ENCODE measurements at regions not wholly inside any gene's neighbourhood (a gene's known extent, or its start where the extent isn't known, plus 50 kb on each side); places are given as distances from the start of the nearest gene placed in this dataset.

DNA sequence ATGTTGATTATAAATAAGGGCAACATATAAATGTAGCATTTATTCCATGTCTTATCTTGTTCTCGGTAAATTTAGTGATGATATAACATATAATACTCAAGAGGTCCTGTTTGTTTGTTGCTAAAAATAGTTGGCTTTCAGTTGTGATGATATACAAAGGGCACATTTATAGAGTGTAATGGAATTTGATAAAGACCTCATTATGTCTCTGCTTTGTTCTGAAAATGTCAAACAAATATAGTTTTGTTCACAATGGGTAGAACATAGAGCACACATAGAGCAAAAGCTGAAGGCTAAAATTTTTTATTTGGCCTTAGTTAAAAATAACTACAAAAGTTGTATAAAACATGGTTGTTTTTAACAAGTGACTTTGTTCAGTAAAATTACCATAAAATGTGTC, 477.1 kb upstream of the SMC2 start:
- Histone ChIP-seq H3K27me3 (replicated peaks; ENCODE audit: control insufficient read depth, insufficient read depth, low read length) (no peaks in the 10 kb centered on the region), H3K36me3 (ENCODE audit: control insufficient read depth, insufficient read depth, low read length, severe bottlenecking) (no peaks in the 10 kb centered on the region), H3K4me1 (ENCODE audit: control insufficient read depth, insufficient read depth, low read length) (no peaks in the 10 kb centered on the region), H3K4me3 (ENCODE audit: low read length) (no peak overlapping the region), H3K9ac (ENCODE audit: low read length) (no peak overlapping the region), H3K9me3 (ENCODE audit: control insufficient read depth, low read length) (peaks cover 4% of the 10 kb centered on the region)
- no peak for DNase-seq (ENCODE audit: low read depth)

DNA sequence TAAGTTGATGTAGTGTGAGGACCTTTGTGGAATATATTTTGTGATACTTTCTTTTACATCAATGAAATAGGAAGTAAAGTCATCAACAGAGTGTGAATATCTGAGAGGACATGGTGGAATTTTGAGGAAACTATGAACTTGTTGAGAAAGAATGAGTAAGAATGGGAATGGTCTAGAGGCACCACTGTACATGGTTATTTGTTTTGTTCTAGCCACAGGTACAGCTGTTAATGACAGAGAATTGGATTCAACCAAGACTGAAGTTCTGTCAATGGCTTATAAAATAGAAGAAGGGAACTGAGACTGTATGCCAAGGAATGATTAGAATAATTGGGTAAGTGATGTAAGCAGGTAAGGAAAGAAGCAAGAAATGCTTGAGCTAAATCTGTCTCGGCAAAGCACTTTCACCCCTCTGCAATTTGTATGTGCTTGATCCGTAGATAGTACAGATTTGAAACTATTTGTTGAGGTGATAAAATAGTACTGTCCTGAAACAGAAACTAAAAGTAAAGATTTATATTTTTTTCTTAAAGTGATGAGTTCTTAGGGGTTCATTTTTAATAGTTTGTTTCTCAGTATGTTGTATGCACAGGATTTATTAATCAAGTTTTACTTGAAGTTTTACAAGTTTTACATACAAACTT, 468.8 kb upstream of the SMC2 start:
- Histone ChIP-seq H3K9ac (ENCODE audit: low read length) (no peak overlapping the region), H3K27me3 (replicated peaks; ENCODE audit: control insufficient read depth, insufficient read depth, low read length) (no peaks in the 10 kb centered on the region), H3K36me3 (ENCODE audit: control insufficient read depth, insufficient read depth, low read length, severe bottlenecking) (no peaks in the 10 kb centered on the region), H3K4me3 (ENCODE audit: low read length) (no peak overlapping the region), H3K9me3 (ENCODE audit: control insufficient read depth, low read length) (no peaks in the 10 kb centered on the region), H3K4me1 (ENCODE audit: control insufficient read depth, insufficient read depth, low read length) (no peaks in the 10 kb centered on the region)
- DNase-seq (ENCODE audit: low read depth) = no peak

DNA sequence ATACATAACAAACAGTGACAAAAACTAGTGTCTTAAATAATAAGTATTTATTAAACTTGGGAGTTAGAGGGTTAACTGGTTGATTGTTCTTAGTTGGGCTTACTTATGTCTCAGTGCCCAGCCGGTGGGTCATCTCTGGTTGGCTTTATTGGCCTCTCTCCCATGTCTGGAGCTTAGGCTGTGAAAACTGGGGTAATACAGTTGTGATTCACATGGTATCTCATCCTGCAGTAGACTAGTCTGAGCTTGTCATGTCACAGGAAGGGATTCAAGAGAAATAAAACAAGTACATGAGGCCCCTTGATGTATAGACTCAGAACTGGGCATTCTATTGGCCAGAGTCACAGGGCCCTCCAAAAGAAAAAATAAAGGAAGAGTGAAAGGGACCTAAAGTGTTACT, 466.4 kb upstream of the SMC2 start:
- DNase-seq (ENCODE audit: low read depth) = no peak
- Histone ChIP-seq H3K36me3 (ENCODE audit: control insufficient read depth, insufficient read depth, low read length, severe bottlenecking) (no peaks in the 10 kb centered on the region), H3K4me1 (ENCODE audit: control insufficient read depth, insufficient read depth, low read length) (no peaks in the 10 kb centered on the region), H3K27me3 (replicated peaks; ENCODE audit: control insufficient read depth, insufficient read depth, low read length) (no peaks in the 10 kb centered on the region), H3K9me3 (ENCODE audit: control insufficient read depth, low read length) (no peaks in the 10 kb centered on the region), H3K9ac (ENCODE audit: low read length) (no peak overlapping the region), H3K4me3 (ENCODE audit: low read length) (no peak overlapping the region)

DNA sequence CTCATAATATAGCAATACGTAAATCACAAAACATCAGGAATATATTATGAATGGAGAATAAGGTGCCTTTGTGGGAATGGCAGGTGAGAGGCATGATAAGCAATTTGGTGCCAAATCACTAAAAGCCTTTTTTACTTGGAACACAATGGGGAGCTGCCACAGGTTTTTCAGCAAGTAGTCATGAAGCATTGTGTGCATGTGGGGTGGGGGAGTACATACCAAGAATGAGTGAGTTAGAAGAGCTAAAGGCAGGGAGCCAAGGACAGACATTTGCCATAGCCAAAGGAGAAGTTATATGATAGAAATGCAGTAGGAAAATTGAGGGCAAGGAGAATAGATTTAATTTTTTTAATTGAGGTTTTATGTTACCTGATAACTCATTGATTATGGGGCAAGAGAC, 445.0 kb upstream of the SMC2 start:
- Histone ChIP-seq H3K4me3 (ENCODE audit: low read length) (no peak overlapping the region), H3K27me3 (replicated peaks; ENCODE audit: control insufficient read depth, insufficient read depth, low read length) (no peaks in the 10 kb centered on the region), H3K4me1 (ENCODE audit: control insufficient read depth, insufficient read depth, low read length) (no peaks in the 10 kb centered on the region), H3K9me3 (ENCODE audit: control insufficient read depth, low read length) (no peaks in the 10 kb centered on the region), H3K36me3 (ENCODE audit: control insufficient read depth, insufficient read depth, low read length, severe bottlenecking) (no peaks in the 10 kb centered on the region), H3K9ac (ENCODE audit: low read length) (no peak overlapping the region)
- DNase-seq (ENCODE audit: low read depth) = no peak

DNA sequence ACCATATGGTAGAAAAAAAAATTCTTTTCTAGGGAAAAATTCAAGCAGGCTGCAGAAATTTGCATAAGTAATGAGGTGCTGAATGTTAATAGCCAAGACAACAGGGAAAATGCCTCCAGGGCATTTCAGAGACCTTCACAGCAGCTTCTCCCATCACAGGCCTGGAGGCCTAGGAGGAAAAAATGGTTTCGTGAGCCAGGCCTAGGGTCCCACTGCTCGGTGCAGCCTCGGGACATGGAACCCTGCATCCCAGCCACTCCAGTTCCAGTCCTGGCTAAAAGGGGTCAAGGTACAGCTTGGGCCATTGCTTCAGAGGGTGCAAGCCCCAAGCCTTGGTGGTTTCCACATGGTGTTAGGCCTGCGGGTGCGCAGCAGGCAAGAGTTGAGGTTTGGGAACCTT, 436.0 kb upstream of the SMC2 start:
- H3K9me3 ChIP-seq (ENCODE audit: control insufficient read depth, low read length) = peaks cover 17% of the 10 kb centered on the region
- no peak overlapping the region for H3K4me3 ChIP-seq (ENCODE audit: low read length)
- no peak overlapping the region for H3K9ac ChIP-seq (ENCODE audit: low read length)
- H3K36me3 ChIP-seq (ENCODE audit: control insufficient read depth, insufficient read depth, low read length, severe bottlenecking) = no peaks in the 10 kb centered on the region
- H3K27me3 ChIP-seq (replicated peaks; ENCODE audit: control insufficient read depth, insufficient read depth, low read length) = no peaks in the 10 kb centered on the region
- no peaks in the 10 kb centered on the region for H3K4me1 ChIP-seq (ENCODE audit: control insufficient read depth, insufficient read depth, low read length)
- no peak for DNase-seq (ENCODE audit: low read depth)

DNA sequence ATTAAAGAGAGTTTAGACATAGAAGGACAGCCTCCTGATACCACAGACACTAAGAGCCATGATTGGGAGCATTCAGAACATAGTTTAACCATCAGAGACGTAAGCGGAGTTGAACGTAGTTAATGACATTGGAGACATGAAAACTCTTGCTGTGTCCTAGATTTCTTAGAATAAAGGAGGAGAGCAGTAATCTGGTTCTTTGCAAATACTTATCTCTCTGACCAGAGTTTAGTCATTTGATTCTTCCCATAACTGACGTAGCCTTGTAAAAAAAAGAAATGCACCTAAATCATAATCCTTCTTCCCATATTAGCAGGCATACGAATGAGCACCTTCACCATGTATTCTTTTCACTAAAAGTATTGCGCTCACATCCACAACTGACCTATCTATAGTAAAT, 433.3 kb upstream of the SMC2 start:
- no peak for DNase-seq (ENCODE audit: low read depth)
- H3K36me3 ChIP-seq (ENCODE audit: control insufficient read depth, insufficient read depth, low read length, severe bottlenecking) = no peaks in the 10 kb centered on the region
- no peak overlapping the region for H3K4me3 ChIP-seq (ENCODE audit: low read length)
- H3K4me1 ChIP-seq (ENCODE audit: control insufficient read depth, insufficient read depth, low read length) = no peaks in the 10 kb centered on the region
- no peaks in the 10 kb centered on the region for H3K27me3 ChIP-seq (replicated peaks; ENCODE audit: control insufficient read depth, insufficient read depth, low read length)
- peaks cover 17% of the 10 kb centered on the region for H3K9me3 ChIP-seq (ENCODE audit: control insufficient read depth, low read length)
- H3K9ac ChIP-seq (ENCODE audit: low read length) = no peak overlapping the region

DNA sequence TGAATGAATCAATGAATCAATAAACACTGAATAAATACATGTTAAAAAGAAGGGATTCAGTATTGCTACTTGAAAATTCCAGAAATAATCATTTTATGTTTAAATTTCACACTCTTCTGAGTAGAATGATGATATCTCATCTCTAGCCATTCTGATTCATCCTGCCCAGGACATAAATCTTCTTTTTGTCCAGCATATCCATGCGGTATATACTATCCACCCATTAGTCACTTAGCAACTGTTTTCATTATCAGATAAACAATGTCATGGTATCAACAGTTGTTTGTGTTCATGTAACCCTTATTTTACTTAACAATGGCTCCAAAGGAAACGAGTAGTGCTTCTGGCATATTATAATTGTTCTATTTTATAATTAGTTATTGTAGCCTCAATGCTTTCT, 432.4 kb upstream of the SMC2 start:
- DNase-seq (ENCODE audit: low read depth) = no peak
- H3K9ac ChIP-seq (ENCODE audit: low read length) = no peak overlapping the region
- H3K4me3 ChIP-seq (ENCODE audit: low read length) = no peak overlapping the region
- H3K4me1 ChIP-seq (ENCODE audit: control insufficient read depth, insufficient read depth, low read length) = no peaks in the 10 kb centered on the region
- H3K9me3 ChIP-seq (ENCODE audit: control insufficient read depth, low read length) = peaks cover 17% of the 10 kb centered on the region
- no peaks in the 10 kb centered on the region for H3K36me3 ChIP-seq (ENCODE audit: control insufficient read depth, insufficient read depth, low read length, severe bottlenecking)
- no peaks in the 10 kb centered on the region for H3K27me3 ChIP-seq (replicated peaks; ENCODE audit: control insufficient read depth, insufficient read depth, low read length)

DNA sequence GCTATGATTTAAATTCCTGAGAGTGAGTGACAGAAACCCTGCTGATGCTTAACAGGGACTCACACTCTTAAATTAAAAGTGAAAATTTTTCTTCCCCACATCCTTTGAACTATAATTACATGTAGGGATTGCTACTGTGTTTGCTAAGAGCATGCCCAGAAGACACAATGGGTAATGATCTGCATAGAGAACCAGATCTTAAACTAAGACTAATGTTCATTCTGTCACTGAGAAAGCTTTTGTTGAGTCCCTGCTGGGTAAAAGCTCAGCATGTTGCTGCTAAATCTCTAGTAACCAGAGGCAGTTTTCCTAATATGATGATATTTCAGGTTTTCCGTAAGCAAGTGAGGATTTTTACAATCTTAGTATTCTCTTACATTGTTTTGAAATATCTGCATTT, 424.8 kb upstream of the SMC2 start:
- Histone ChIP-seq H3K9me3 (ENCODE audit: control insufficient read depth, low read length) (no peaks in the 10 kb centered on the region), H3K4me3 (ENCODE audit: low read length) (no peak overlapping the region), H3K27me3 (replicated peaks; ENCODE audit: control insufficient read depth, insufficient read depth, low read length) (no peaks in the 10 kb centered on the region), H3K36me3 (ENCODE audit: control insufficient read depth, insufficient read depth, low read length, severe bottlenecking) (no peaks in the 10 kb centered on the region), H3K4me1 (ENCODE audit: control insufficient read depth, insufficient read depth, low read length) (no peaks in the 10 kb centered on the region), H3K9ac (ENCODE audit: low read length) (no peak overlapping the region)
- no peak for DNase-seq (ENCODE audit: low read depth)

DNA sequence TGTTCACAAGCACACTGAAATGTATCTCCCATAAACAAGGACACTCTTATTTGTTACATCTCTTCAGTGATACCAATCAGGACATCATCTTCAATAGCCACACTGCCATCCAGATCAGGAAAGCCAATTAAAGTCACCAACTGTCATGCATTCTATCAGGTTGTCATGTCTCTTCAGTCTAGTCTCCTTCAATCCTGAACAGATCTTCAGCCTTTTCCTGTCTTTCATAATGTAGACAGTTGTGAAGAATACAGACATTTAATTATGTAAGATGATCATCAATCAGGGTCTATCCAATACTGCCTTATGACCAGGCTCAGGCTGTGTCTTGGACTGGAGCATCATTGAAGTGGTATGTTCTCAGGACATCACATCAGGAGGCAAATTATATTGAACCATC, 419.8 kb upstream of the SMC2 start:
- no peaks in the 10 kb centered on the region for H3K27me3 ChIP-seq (replicated peaks; ENCODE audit: control insufficient read depth, insufficient read depth, low read length)

DNA sequence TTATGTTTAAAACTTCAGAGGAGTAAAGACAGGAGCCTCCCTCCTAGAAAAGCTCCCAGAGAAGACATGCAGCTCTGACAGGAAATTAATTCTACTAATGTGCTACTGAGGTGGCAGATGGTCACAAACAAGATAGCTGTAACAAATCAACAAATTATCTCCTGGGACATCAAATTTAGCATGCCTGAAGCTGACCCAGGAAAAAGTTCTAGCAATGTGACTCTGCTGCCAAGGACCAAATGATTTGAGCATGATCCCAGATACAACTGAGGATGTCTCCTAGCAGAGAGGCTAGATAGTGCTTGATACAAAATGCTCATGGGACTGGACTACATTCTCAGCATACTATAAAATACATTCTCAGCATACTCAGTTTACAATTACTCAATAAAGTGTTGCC, 413.5 kb upstream of the SMC2 start:
- no peak for DNase-seq (ENCODE audit: low read depth)
- Histone ChIP-seq H3K27me3 (replicated peaks; ENCODE audit: control insufficient read depth, insufficient read depth, low read length) (no peaks in the 10 kb centered on the region), H3K9ac (ENCODE audit: low read length) (no peak overlapping the region), H3K9me3 (ENCODE audit: control insufficient read depth, low read length) (no peaks in the 10 kb centered on the region), H3K4me1 (ENCODE audit: control insufficient read depth, insufficient read depth, low read length) (no peaks in the 10 kb centered on the region), H3K36me3 (ENCODE audit: control insufficient read depth, insufficient read depth, low read length, severe bottlenecking) (no peaks in the 10 kb centered on the region), H3K4me3 (ENCODE audit: low read length) (no peak overlapping the region)

More for the DNA sequence above, 419.8 kb upstream of the SMC2 start:
- no peak for DNase-seq (ENCODE audit: low read depth)
- Histone ChIP-seq H3K9ac (ENCODE audit: low read length) (no peak overlapping the region), H3K36me3 (ENCODE audit: control insufficient read depth, insufficient read depth, low read length, severe bottlenecking) (no peaks in the 10 kb centered on the region), H3K4me1 (ENCODE audit: control insufficient read depth, insufficient read depth, low read length) (no peaks in the 10 kb centered on the region), H3K4me3 (ENCODE audit: low read length) (no peak overlapping the region), H3K9me3 (ENCODE audit: control insufficient read depth, low read length) (no peaks in the 10 kb centered on the region)

DNA sequence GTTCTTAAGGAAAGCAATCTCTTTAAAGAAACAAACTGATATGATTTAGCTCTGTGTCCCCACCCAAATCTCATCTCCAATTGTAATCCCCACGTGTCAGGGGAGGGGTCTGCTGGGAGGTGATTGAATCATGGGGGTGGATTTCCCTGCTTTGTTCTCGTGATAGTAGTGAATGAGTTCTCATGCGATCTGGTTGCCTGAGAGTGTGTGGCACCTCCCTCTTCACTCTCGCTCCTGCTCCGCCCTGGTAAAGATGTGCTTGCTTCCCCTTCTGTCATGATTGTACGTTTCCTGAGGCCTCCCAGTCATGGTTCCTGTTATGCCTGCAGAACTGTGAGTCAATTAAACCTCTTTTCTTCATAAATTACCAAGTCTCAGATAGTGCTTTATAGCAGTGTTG, 412.7 kb upstream of the SMC2 start:
- no peaks in the 10 kb centered on the region for H3K27me3 ChIP-seq (replicated peaks; ENCODE audit: control insufficient read depth, insufficient read depth, low read length)
- H3K4me1 ChIP-seq (ENCODE audit: control insufficient read depth, insufficient read depth, low read length) = no peaks in the 10 kb centered on the region
- H3K9me3 ChIP-seq (ENCODE audit: control insufficient read depth, low read length) = no peaks in the 10 kb centered on the region
- H3K36me3 ChIP-seq (ENCODE audit: control insufficient read depth, insufficient read depth, low read length, severe bottlenecking) = no peaks in the 10 kb centered on the region
- no peak for DNase-seq (ENCODE audit: low read depth)
- no peak overlapping the region for H3K4me3 ChIP-seq (ENCODE audit: low read length)
- H3K9ac ChIP-seq (ENCODE audit: low read length) = no peak overlapping the region

DNA sequence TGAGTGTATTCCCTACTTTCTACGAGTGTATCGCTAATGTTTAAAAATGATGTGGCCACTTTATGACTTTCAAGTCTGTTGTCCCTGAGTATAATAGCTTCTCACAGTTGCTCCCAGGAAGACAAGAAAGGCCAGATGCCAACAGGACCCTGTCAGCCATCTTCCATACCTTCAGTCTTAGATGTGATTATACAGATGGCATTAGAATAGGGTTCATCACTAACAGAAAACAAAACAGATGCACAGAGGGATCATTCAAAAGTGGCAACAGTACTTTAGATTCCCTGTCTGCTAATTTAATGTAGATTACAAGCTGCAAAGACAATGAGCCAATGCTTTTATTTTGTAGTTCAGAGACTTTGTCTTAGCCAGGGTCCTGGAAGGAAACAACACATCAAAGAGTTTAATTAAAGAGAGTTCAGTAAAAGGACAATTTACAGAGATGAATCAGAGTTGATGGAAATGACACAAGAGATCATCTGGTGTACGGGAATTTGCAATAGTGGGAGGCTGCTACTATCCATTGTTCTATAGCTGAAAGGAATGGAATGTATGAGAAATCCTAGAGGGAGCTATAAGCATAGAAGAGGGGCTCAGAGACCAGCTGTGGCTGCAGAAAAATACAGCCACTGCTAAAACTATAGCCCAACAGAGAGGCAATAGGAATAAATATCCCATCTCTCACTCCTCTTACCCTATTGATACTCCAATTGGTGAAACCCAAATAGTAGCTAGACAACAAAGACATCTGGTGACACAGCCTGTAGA, 393.7 kb upstream of the SMC2 start:
- no peaks in the 10 kb centered on the region for H3K36me3 ChIP-seq (ENCODE audit: control insufficient read depth, insufficient read depth, low read length, severe bottlenecking)
- H3K27me3 ChIP-seq (replicated peaks; ENCODE audit: control insufficient read depth, insufficient read depth, low read length) = no peaks in the 10 kb centered on the region
- H3K9me3 ChIP-seq (ENCODE audit: control insufficient read depth, low read length) = peaks cover 5% of the 10 kb centered on the region
- no peak overlapping the region for H3K9ac ChIP-seq (ENCODE audit: low read length)
- no peak for DNase-seq (ENCODE audit: low read depth)
- no peak overlapping the region for H3K4me3 ChIP-seq (ENCODE audit: low read length)
- H3K4me1 ChIP-seq (ENCODE audit: control insufficient read depth, insufficient read depth, low read length) = no peaks in the 10 kb centered on the region

Data from adipocyte (in vitro differentiated cells).